CD8-positive, alpha-beta memory T cell (primary cell): ENCODE measurements at regions not wholly inside any gene's neighbourhood (a gene's known extent, or its start where the extent isn't known, plus 50 kb on each side); places are given as distances from the start of the nearest gene placed in this dataset.

Source experiments
- CTCF ChIA-PET: fragments of 350-600 bp; sonication (Branson Sonifier 250); formaldehyde crosslinking; loops from one replicate; lab custom pipeline; 2021; ENCODE audit warnings: antibody characterized with exemption; lab: Charles Lee
- POLR2A ChIA-PET: fragments of 350-600 bp; sonication (Branson Sonifier 250); formaldehyde crosslinking; loops from one replicate; lab custom pipeline; 2021; ENCODE audit warnings: antibody characterized with exemption; lab: Charles Lee
- DNase-seq, 5 donors: peaks; one replicate each; pipeline versions ENCODE4 v3.0.0 to v3.0.0-alpha.2; 2020 to 2022; ENCODE audit warnings: mixed read lengths in 1 of 5
- H3K27ac ChIP-seq: one replicate; pipeline ENCODE4 v1.7.0; 2013; ENCODE audit warnings: low read depth, mild to moderate bottlenecking, low read length, moderate library complexity
- H3K27me3 ChIP-seq: 2 replicates; pipeline ENCODE4 v1.7.0; 2013; ENCODE audit warnings: low read length, mild to moderate bottlenecking; ENCODE audit not compliant: insufficient read depth, poor library complexity, severe bottlenecking
- H3K36me3 ChIP-seq: 2 replicates; pipeline ENCODE4 v1.7.0; 2013; ENCODE audit warnings: mild to moderate bottlenecking, low read length, moderate library complexity; ENCODE audit not compliant: insufficient read depth
- H3K4me1 ChIP-seq: 2 replicates; pipeline ENCODE4 v1.7.0; 2013; ENCODE audit warnings: mild to moderate bottlenecking, low read length, moderate library complexity; ENCODE audit not compliant: insufficient read depth
- H3K4me3 ChIP-seq: 2 replicates; pipeline ENCODE4 v1.7.0; 2013; ENCODE audit warnings: mild to moderate bottlenecking, low read length
- H3K9me3 ChIP-seq: 2 replicates; pipeline ENCODE4 v1.7.0; 2013; ENCODE audit warnings: mild to moderate bottlenecking, low read length
- H3K27ac Mint-ChIP-seq, 8 donors: one replicate each; pipeline ENCODE4 v1.8.0; 2020 to 2021; ENCODE audit warnings: mixed read lengths in 8 of 8, mild to moderate bottlenecking in 6 of 8, inconsistent platforms in 3 of 8, moderate library complexity in 3 of 8
- H3K27me3 Mint-ChIP-seq, 2 donors: one replicate each; pipeline ENCODE4 v1.8.0; 2020 to 2021; ENCODE audit warnings: mixed read lengths in 2 of 2, mild to moderate bottlenecking in 1 of 2, moderate library complexity in 1 of 2
- H3K36me3 Mint-ChIP-seq, 3 donors: one replicate each; pipeline ENCODE4 v1.8.0; 2020 to 2021; ENCODE audit warnings: mixed read lengths in 3 of 3, inconsistent platforms in 1 of 3, mild to moderate bottlenecking in 1 of 3
- H3K4me1 Mint-ChIP-seq, 3 donors: one replicate each; pipeline ENCODE4 v1.8.0; 2020 to 2021; ENCODE audit warnings: mixed read lengths in 3 of 3, inconsistent platforms in 1 of 3, mild to moderate bottlenecking in 1 of 3
- H3K4me3 Mint-ChIP-seq, 7 donors: one replicate each; pipeline ENCODE4 v1.8.0; 2020 to 2021; ENCODE audit warnings: mixed read lengths in 7 of 7, mild to moderate bottlenecking in 6 of 7, moderate library complexity in 4 of 7, inconsistent platforms in 2 of 7
- H3K9me3 Mint-ChIP-seq, 5 donors: one replicate each; pipeline ENCODE4 v1.8.0; 2020 to 2022; ENCODE audit warnings: mixed read lengths in 5 of 5, mild to moderate bottlenecking in 3 of 5, moderate library complexity in 2 of 5, inconsistent platforms in 1 of 5

- H3K27me3 ChIP-seq, result no peaks in the 10 kb centered on the region
- Mint-ChIP-seq H3K27ac (no peak overlapping the region), H3K36me3 (no peaks in the 10 kb centered on the region), H3K27me3 (peaks cover 2 to 4% of the 10 kb centered on the region in 2 donors), H3K9me3 (no peaks in the 10 kb centered on the region), H3K4me1 (no peaks in the 10 kb centered on the region), H3K4me3 (no peak overlapping the region)
- no peaks in the 10 kb centered on the region for H3K4me1 ChIP-seq
- no peak overlapping the region for H3K27ac ChIP-seq
- CTCF ChIA-PET, result interaction anchor here (1.1 kb wide), 1 partner anchor 119 kb away, joined by 3 read pairs; no protein-coding TSS in a partner anchor
- no peak overlapping the region for H3K4me3 ChIP-seq
- H3K9me3 ChIP-seq, result no peaks in the 10 kb centered on the region
- DNase-seq, result no peak
- POLR2A ChIA-PET, result no interaction called here
- H3K36me3 ChIP-seq, result no peaks in the 10 kb centered on the region
Observed at GRCh38 chr5:52682492-52682891, 105.2 kb upstream of the ITGA1 start.

- DNase-seq, result no peak
- Histone ChIP-seq H3K27ac (no peak overlapping the region), H3K4me1 (no peaks in the 10 kb centered on the region), H3K9me3 (no peaks in the 10 kb centered on the region), H3K36me3 (no peaks in the 10 kb centered on the region), H3K27me3 (no peaks in the 10 kb centered on the region), H3K4me3 (no peak overlapping the region)
- no peaks in the 10 kb centered on the region for H3K4me1 Mint-ChIP-seq
- peaks cover 2 to 4% of the 10 kb centered on the region in 2 donors for H3K27me3 Mint-ChIP-seq
- no peak overlapping the region for H3K4me3 Mint-ChIP-seq
- H3K9me3 Mint-ChIP-seq, result no peaks in the 10 kb centered on the region
- ChIA-PET POLR2A (no interaction called here), CTCF (no interaction called here)
- no peak overlapping the region for H3K27ac Mint-ChIP-seq
- no peaks in the 10 kb centered on the region for H3K36me3 Mint-ChIP-seq
Observed at GRCh38 chr5:52684051-52684450, 103.7 kb upstream of the ITGA1 start.

GRCh38 chr5:52685566-52685965 lies 102.2 kb upstream of the ITGA1 start:
- no peak for DNase-seq
- Histone ChIP-seq H3K27me3 (no peaks in the 10 kb centered on the region), H3K9me3 (no peaks in the 10 kb centered on the region), H3K4me3 (no peak overlapping the region), H3K27ac (no peak overlapping the region), H3K4me1 (no peaks in the 10 kb centered on the region), H3K36me3 (no peaks in the 10 kb centered on the region)
- POLR2A ChIA-PET, result no interaction called here
- H3K27me3 Mint-ChIP-seq, result peaks cover 2 to 4% of the 10 kb centered on the region in 2 donors
- no peaks in the 10 kb centered on the region for H3K4me1 Mint-ChIP-seq
- CTCF ChIA-PET, result interaction anchor here (1.8 kb wide), 1 partner anchor 230 kb away, joined by 4 read pairs; no protein-coding TSS in a partner anchor
- no peaks in the 10 kb centered on the region for H3K36me3 Mint-ChIP-seq
- H3K9me3 Mint-ChIP-seq, result no peaks in the 10 kb centered on the region
- no peak overlapping the region for H3K4me3 Mint-ChIP-seq
- H3K27ac Mint-ChIP-seq, result peak overlapping the region in 1 of 8 donors; percentile 50

GRCh38 chr5:52685971-52686370 lies 101.7 kb upstream of the ITGA1 start:
- Mint-ChIP-seq H3K9me3 (no peaks in the 10 kb centered on the region), H3K36me3 (no peaks in the 10 kb centered on the region), H3K27me3 (peaks cover 2 to 4% of the 10 kb centered on the region in 2 donors), H3K4me3 (no peak overlapping the region), H3K4me1 (no peaks in the 10 kb centered on the region), H3K27ac (no peak overlapping the region)
- Histone ChIP-seq H3K4me1 (no peaks in the 10 kb centered on the region), H3K36me3 (no peaks in the 10 kb centered on the region), H3K27me3 (no peaks in the 10 kb centered on the region), H3K4me3 (no peak overlapping the region), H3K9me3 (no peaks in the 10 kb centered on the region), H3K27ac (no peak overlapping the region)
- ChIA-PET POLR2A (no interaction called here), CTCF (interaction anchor here (1.8 kb wide), 1 partner anchor 230 kb away, joined by 4 read pairs; no protein-coding TSS in a partner anchor)
- no peak for DNase-seq

- Mint-ChIP-seq H3K36me3 (no peaks in the 10 kb centered on the region), H3K4me1 (peaks cover 5 to 9% (median 8%) of the 10 kb centered on the region in 3 donors), H3K27ac (no peak overlapping the region), H3K27me3 (peaks cover 2 to 4% of the 10 kb centered on the region in 2 donors), H3K4me3 (no peak overlapping the region), H3K9me3 (no peaks in the 10 kb centered on the region)
- H3K4me1 ChIP-seq, result no peaks in the 10 kb centered on the region
- H3K27me3 ChIP-seq, result no peaks in the 10 kb centered on the region
- ChIA-PET CTCF (interaction anchor here (1.1 to 5.0 kb wide), 6 partner anchors 84 to 227 kb away, joined by 3 to 32 read pairs (median 4); no protein-coding TSS in a partner anchor), POLR2A (no interaction called here)
- DNase-seq, result no peak
- no peaks in the 10 kb centered on the region for H3K36me3 ChIP-seq
- no peak overlapping the region for H3K27ac ChIP-seq
- H3K4me3 ChIP-seq, result no peak overlapping the region
- H3K9me3 ChIP-seq, result no peaks in the 10 kb centered on the region
Observed at GRCh38 chr5:52690236-52690768, 97.4 kb upstream of the ITGA1 start.

- Mint-ChIP-seq H3K27ac (no peak overlapping the region), H3K4me1 (peaks cover 5 to 9% (median 8%) of the 10 kb centered on the region in 3 donors), H3K4me3 (no peak overlapping the region), H3K36me3 (no peaks in the 10 kb centered on the region), H3K27me3 (no peaks in the 10 kb centered on the region), H3K9me3 (no peaks in the 10 kb centered on the region)
- Histone ChIP-seq H3K36me3 (no peaks in the 10 kb centered on the region), H3K4me3 (no peak overlapping the region), H3K27me3 (no peaks in the 10 kb centered on the region), H3K27ac (no peak overlapping the region), H3K4me1 (no peaks in the 10 kb centered on the region), H3K9me3 (no peaks in the 10 kb centered on the region)
- DNase-seq, result no peak
- CTCF ChIA-PET, result interaction anchor here (1.2 to 5.0 kb wide), 9 partner anchors 52 to 225 kb away, joined by 3 to 32 read pairs (median 5); partner anchors contain the start of genes ITGA1 and PELO
- POLR2A ChIA-PET, result no interaction called here
Observed at GRCh38 chr5:52692039-52692438, 95.7 kb upstream of the ITGA1 start.

GRCh38 chr5:52692606-52693005 lies 95.1 kb upstream of the ITGA1 start:
- H3K9me3 Mint-ChIP-seq, result no peaks in the 10 kb centered on the region
- CTCF ChIA-PET, result interaction anchor here (0.6 to 5.0 kb wide), 27 partner anchors 13 to 237 kb away, joined by 3 to 32 read pairs (median 4); partner anchors contain the start of genes ITGA1 and PELO
- H3K4me1 Mint-ChIP-seq, result peaks cover 5 to 9% (median 8%) of the 10 kb centered on the region in 3 donors
- POLR2A ChIA-PET, result no interaction called here
- Histone ChIP-seq H3K27me3 (no peaks in the 10 kb centered on the region), H3K9me3 (no peaks in the 10 kb centered on the region), H3K36me3 (no peaks in the 10 kb centered on the region), H3K4me3 (no peak overlapping the region), H3K4me1 (no peaks in the 10 kb centered on the region), H3K27ac (no peak overlapping the region)
- H3K36me3 Mint-ChIP-seq, result no peaks in the 10 kb centered on the region
- no peaks in the 10 kb centered on the region for H3K27me3 Mint-ChIP-seq
- no peak overlapping the region for H3K4me3 Mint-ChIP-seq
- no peak for DNase-seq
- no peak overlapping the region for H3K27ac Mint-ChIP-seq

- POLR2A ChIA-PET, result no interaction called here
Observed at GRCh38 chr5:52693280-52693679, 94.4 kb upstream of the ITGA1 start.

More at GRCh38 chr5:52693280-52693679, 94.4 kb upstream of the ITGA1 start:
- no peaks in the 10 kb centered on the region for H3K9me3 Mint-ChIP-seq
- Histone ChIP-seq H3K4me1 (no peaks in the 10 kb centered on the region), H3K4me3 (no peak overlapping the region), H3K27ac (no peak overlapping the region), H3K27me3 (no peaks in the 10 kb centered on the region), H3K36me3 (no peaks in the 10 kb centered on the region), H3K9me3 (no peaks in the 10 kb centered on the region)
- no peak overlapping the region for H3K27ac Mint-ChIP-seq
- peak in 4 of 5 donors; percentile 13 to 66 (median 24) for DNase-seq
- no peaks in the 10 kb centered on the region for H3K36me3 Mint-ChIP-seq
- peaks cover 5 to 9% (median 8%) of the 10 kb centered on the region in 3 donors for H3K4me1 Mint-ChIP-seq
- CTCF ChIA-PET, result interaction anchor here (0.6 to 5.0 kb wide), 30 partner anchors 14 to 237 kb away, joined by 3 to 32 read pairs (median 4); no protein-coding TSS in a partner anchor
- H3K4me3 Mint-ChIP-seq, result no peak overlapping the region
- H3K27me3 Mint-ChIP-seq, result no peaks in the 10 kb centered on the region
